ENCODE measurements at regions not wholly inside any gene's neighbourhood (a gene's known extent, or its start where the extent isn't known, plus 50 kb on each side); places are given as distances from the start of the nearest gene placed in this dataset.
A peak's percentile ranks its signal among the peaks of the same experiment; 100 is the strongest.
"Not testable (repeated sequence)": the region's sequence is repeated elsewhere in the genome, so short reads cannot be mapped to it uniquely, and the experiment has no call there.

- TF ChIP-seq ZNF292 (CRISPR knock-in tag; IDR thresholded peaks at IDR 0.05; ENCODE audit: borderline replicate concordance, low read depth) (no peak), MIER2 (CRISPR knock-in tag; IDR thresholded peaks at IDR 0.05) (no peak), NR2C2 (CRISPR knock-in tag; IDR thresholded peaks at IDR 0.05; ENCODE audit: borderline replicate concordance) (no peak)
These were observed 265.9 kb upstream of the FAM78B start (continued) for GRCh38 chr1:166432655-166433054.

DNA sequence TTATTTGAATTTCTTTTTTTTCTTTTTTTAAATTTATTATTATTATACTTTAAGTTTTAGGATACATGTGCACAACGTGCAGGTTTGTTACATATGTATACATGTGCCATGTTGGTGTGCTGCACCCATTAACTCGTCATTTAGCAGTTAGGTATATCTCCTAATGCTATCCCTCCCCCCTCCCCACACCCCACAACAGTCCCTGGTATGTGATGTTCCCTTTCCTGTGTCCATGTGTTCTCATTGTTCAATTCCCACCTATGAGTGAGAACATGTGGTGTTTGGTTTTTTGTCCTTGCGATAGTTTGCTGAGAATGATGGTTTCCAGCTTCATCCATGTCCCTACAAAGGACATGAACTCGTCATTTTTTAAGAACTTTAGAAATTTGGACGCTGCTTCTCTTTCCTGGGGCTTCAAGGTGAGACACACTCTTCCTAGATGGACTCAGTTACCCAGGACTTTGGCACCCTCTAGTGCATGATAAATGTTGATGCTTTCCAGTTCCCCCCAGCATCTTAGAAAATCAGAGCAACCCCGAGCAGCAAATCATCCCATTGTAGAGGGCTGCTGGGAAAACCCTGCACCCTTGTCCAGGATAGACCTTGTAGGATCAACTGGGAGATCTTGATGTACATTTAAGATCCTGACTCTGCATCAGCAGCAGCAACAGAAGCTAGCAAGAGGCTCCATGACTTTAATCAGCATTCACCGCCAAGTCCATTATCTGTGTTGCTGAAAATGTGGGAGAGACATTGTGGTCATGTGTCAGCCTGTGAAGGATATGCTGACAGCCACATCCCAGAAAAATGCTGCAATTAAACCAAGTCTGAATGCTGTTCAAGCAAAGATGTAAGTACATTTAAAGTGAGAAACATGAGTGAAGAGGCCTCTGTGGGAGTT, 266.9 kb upstream of the FAM78B start:
- H3K27me3 ChIP-seq (ENCODE audit: control insufficient read depth in 1 of 2, insufficient read depth in 2 of 2, low read length in 2 of 2); BruUV-seq (replicated peaks); POLR2A ChIA-PET; H3K36me3 ChIP-seq (replicated peaks in 1 of 2; ENCODE audit: control insufficient read depth in 1 of 2, insufficient read depth in 2 of 2, low read length in 2 of 2); H2AFZ ChIP-seq (ENCODE audit: low read length); H3K9me3 ChIP-seq (ENCODE audit: low read length); H3K4me1 ChIP-seq (ENCODE audit: insufficient read depth, low read length); H3K9ac ChIP-seq (ENCODE audit: insufficient read depth, low read depth, low read length); H3K4me2 ChIP-seq (ENCODE audit: low read depth, low read length); H4K20me1 ChIP-seq (ENCODE audit: insufficient read depth, low read length); H3K4me3 ChIP-seq (replicated peaks in 1 of 3; ENCODE audit: insufficient read depth in 1 of 3, low read depth in 2 of 3, low read length in 3 of 3); H3K79me2 ChIP-seq (ENCODE audit: insufficient read depth, low read length); H3K27ac ChIP-seq (ENCODE audit: extremely low read length, insufficient read depth, low read length): not testable (repeated sequence)
- intact Hi-C loops (cut with micrococcal nuclease; ENCODE audit: unreplicated experiment), result loop anchor here (1.0 kb wide), 1 partner anchor 832 kb away; no protein-coding TSS in a partner anchor
- 18% methylated on average over 7 of the region's 7 CpGs for WGBS (ENCODE audit: low lambda C conversion rate)
- in situ Hi-C loops (cut with HindIII; ENCODE audit: extremely low pct_ligation_motif_present, low pct_unique_long_range_greater_than_20kb), result loop anchor here (10.0 kb wide), 1 partner anchor 499 kb away; no protein-coding TSS in a partner anchor
- peak; percentile 55 for DNase-seq (ENCODE audit: low spot score)
- TF ChIP-seq CTCF (CRISPR knock-in tag; IDR thresholded peaks at IDR 0.05) (peak; percentile 72), SMC3 (IDR thresholded peaks at IDR 0.05; ENCODE audit: low read length) (peak; percentile 40; the same call in 1 of the 2 replicates), STAG1 (CRISPR knock-in tag; IDR thresholded peaks at IDR 0.05) (peak; percentile 81), RAD21 (CRISPR knock-in tag; IDR thresholded peaks at IDR 0.05) (peak; percentile 43; the same call in 1 of the 2 replicates)
- peak; percentile 21 for FAIRE-seq
- CTCF ChIA-PET (ENCODE audit: low intra/inter-chr PET ratio, low total read pairs), result interaction anchor here (0.6 to 2.4 kb wide), 4 partner anchors 79 to 509 kb away, joined by 3 to 16 read pairs (median 4); no protein-coding TSS in a partner anchor
- peak; percentile 74 for ATAC-seq

Data from HepG2 (cell line).